Keratinocyte (primary cell): ENCODE measurements at regions not wholly inside any gene's neighbourhood (a gene's known extent, or its start where the extent isn't known, plus 50 kb on each side); places are given as distances from the start of the nearest gene placed in this dataset.
"Not testable (repeated sequence)": the region's sequence is repeated elsewhere in the genome, so short reads cannot be mapped to it uniquely, and the experiment has no call there.

ENCODE experiments used
- DNase-seq: peaks from one replicate; pipeline ENCODE4 v3.0.0-alpha.2; 2011; ENCODE audit warnings: low read depth, missing footprints, low spot score
- FAIRE-seq: peaks from 2 replicates; lab custom pipeline; 2011; peaks lifted over from hg19 to GRCh38; lab: Jason Lieb, UNC
- H2AFZ ChIP-seq: 2 replicates; pipeline ENCODE4 v1.6.0; 2012; ENCODE audit warnings: low read length, control low read depth, inconsistent platforms; ENCODE audit not compliant: control insufficient read depth
- H3K27ac ChIP-seq: 2 replicates; pipeline ENCODE4 v1.5.1; 2011; ENCODE audit warnings: low read length; ENCODE audit not compliant: control insufficient read depth, insufficient read depth
- H3K27me3 ChIP-seq: 3 replicates; pipeline ENCODE4 v1.6.0; 2011; ENCODE audit warnings: low read length; ENCODE audit not compliant: control insufficient read depth, insufficient read depth; ENCODE audit errors: extremely low read depth
- H3K36me3 ChIP-seq, 2 experiments: 2 replicates in 1 of 2; 3 replicates in 1 of 2; pipeline ENCODE4 v1.5.1; 2011; ENCODE audit warnings: low read length in 2 of 2, mild to moderate bottlenecking in 1 of 2; ENCODE audit not compliant: control insufficient read depth in 2 of 2, insufficient read depth in 2 of 2; ENCODE audit errors: extremely low read depth in 1 of 2
- H3K4me1 ChIP-seq: 3 replicates; pipeline ENCODE4 v1.5.1; 2011; ENCODE audit warnings: low read length; ENCODE audit not compliant: control insufficient read depth, insufficient read depth; ENCODE audit errors: extremely low read depth
- H3K4me2 ChIP-seq: 3 replicates; pipeline ENCODE4 v1.6.0; 2011; ENCODE audit warnings: low read depth, low read length; ENCODE audit not compliant: control insufficient read depth, insufficient read depth; ENCODE audit errors: extremely low read depth
- H3K4me3 ChIP-seq, 3 experiments: fragments of 200-600 bp in 1 of 3; sonication (generic) in 1 of 3; 2 replicates in 2 of 3; 3 replicates in 1 of 3; pipeline ENCODE4 v1.5.1; 2011 to 2016; ENCODE audit warnings: low read length in 3 of 3, mild to moderate bottlenecking in 3 of 3, control low read depth in 2 of 3, inconsistent platforms in 1 of 3, low read depth in 1 of 3, mixed read lengths in 1 of 3, mixed run types in 1 of 3, moderate library complexity in 1 of 3; ENCODE audit not compliant: control insufficient read depth in 2 of 3, insufficient read depth in 2 of 3; ENCODE audit errors: extremely low read depth in 1 of 3
- H3K79me2 ChIP-seq: 2 replicates; pipeline ENCODE4 v1.6.0; 2012; ENCODE audit warnings: low read length; ENCODE audit not compliant: control insufficient read depth, insufficient read depth
- H3K9ac ChIP-seq: 3 replicates; pipeline ENCODE4 v1.6.0; 2011; ENCODE audit warnings: low read length; ENCODE audit not compliant: control insufficient read depth, insufficient read depth; ENCODE audit errors: extremely low read depth
- H3K9me1 ChIP-seq: 3 replicates; pipeline ENCODE4 v1.6.0; 2011; ENCODE audit warnings: low read length; ENCODE audit not compliant: control insufficient read depth, insufficient read depth; ENCODE audit errors: extremely low read depth
- H3K9me3 ChIP-seq: 2 replicates; pipeline ENCODE4 v1.5.1; 2012; ENCODE audit warnings: low read depth, low read length; ENCODE audit not compliant: control insufficient read depth
- H4K20me1 ChIP-seq: 3 replicates; pipeline ENCODE4 v1.6.0; 2011; ENCODE audit warnings: low read length; ENCODE audit not compliant: control insufficient read depth, insufficient read depth; ENCODE audit errors: extremely low read depth
- CTCF ChIP-seq, 3 experiments: IDR thresholded peaks in 1 of 3; conservative IDR thresholded peaks in 1 of 3; optimal IDR thresholded peaks in 1 of 3; 2 replicates in 2 of 3; 3 replicates in 1 of 3; pipeline versions ENCODE3 to v1.5.1; 2011; ENCODE audit warnings: low read length in 3 of 3, mild to moderate bottlenecking in 3 of 3, moderate library complexity in 2 of 3, control low read depth in 1 of 3, inconsistent platforms in 1 of 3; ENCODE audit not compliant: insufficient read depth in 2 of 3; ENCODE audit errors: extremely low read depth in 1 of 3
- EZH2 ChIP-seq: IDR thresholded peaks from one replicate; pipeline ENCODE4 v1.6.1; 2012; ENCODE audit warnings: inconsistent platforms, mild to moderate bottlenecking, low read length, moderate library complexity
- dilution Hi-C: fragments of 300-500 bp; cut with MboI; formaldehyde crosslinking; loops from one replicate; pipeline ENCODE4 v1.7.0; 2020; ENCODE audit warnings: low sequenced_read_pairs; ENCODE audit not compliant: extremely low pct_ligation_motif_present

GRCh38 chr9:84519413-84519812 is 150.1 kb upstream of the NTRK2 start:
- Histone ChIP-seq H3K79me2 (no peaks in the 10 kb centered on the region), H3K9me1 (no peaks in the 10 kb centered on the region), H3K4me1 (no peaks in the 10 kb centered on the region), H3K36me3 (no peaks in the 10 kb centered on the region), H4K20me1 (no peaks in the 10 kb centered on the region), H3K9me3 (no peaks in the 10 kb centered on the region), H3K27ac (no peak overlapping the region), H2AFZ (no peak overlapping the region), H3K4me3 (no peak overlapping the region), H3K9ac (no peak overlapping the region), H3K4me2 (no peak overlapping the region), H3K27me3 (no peaks in the 10 kb centered on the region)
- no peak for DNase-seq
- no peak for FAIRE-seq
- dilution Hi-C loops = no loop called here
- no peak for TF ChIP-seq EZH2
- TF ChIP-seq CTCF (optimal IDR thresholded peaks at IDR 0.05 in 1 of 3, IDR thresholded peaks at IDR 0.05 in 1 of 3, conservative IDR thresholded peaks at IDR 0.05 in 1 of 3; ENCODE audit: extremely low read depth in 1 of 3, insufficient read depth in 2 of 3, low read length in 3 of 3) = no peak

GRCh38 chr9:84521208-84521607 is 148.3 kb upstream of the NTRK2 start:
- no peaks in the 10 kb centered on the region for H4K20me1 ChIP-seq
- no peak overlapping the region for H3K4me2 ChIP-seq
- H3K36me3 ChIP-seq = no peaks in the 10 kb centered on the region
- no peak overlapping the region for H3K4me3 ChIP-seq
- H3K9me3 ChIP-seq = no peaks in the 10 kb centered on the region
- no peak for DNase-seq
- no peaks in the 10 kb centered on the region for H3K27me3 ChIP-seq
- H3K9ac ChIP-seq = no peak overlapping the region
- FAIRE-seq = no peak
- no peak overlapping the region for H2AFZ ChIP-seq
- dilution Hi-C loops = no loop called here
- H3K9me1 ChIP-seq = no peaks in the 10 kb centered on the region
- H3K27ac ChIP-seq = no peak overlapping the region
- no peaks in the 10 kb centered on the region for H3K4me1 ChIP-seq
- TF ChIP-seq EZH2 (no peak), CTCF (optimal IDR thresholded peaks at IDR 0.05 in 1 of 3, IDR thresholded peaks at IDR 0.05 in 1 of 3, conservative IDR thresholded peaks at IDR 0.05 in 1 of 3; ENCODE audit: extremely low read depth in 1 of 3, insufficient read depth in 2 of 3, low read length in 3 of 3) (no peak)
- H3K79me2 ChIP-seq = no peaks in the 10 kb centered on the region

GRCh38 chr9:84526211-84526610 is 143.3 kb upstream of the NTRK2 start:
- dilution Hi-C loops, H3K9ac ChIP-seq, H3K4me3 ChIP-seq, H3K27me3 ChIP-seq, DNase-seq, H3K4me1 ChIP-seq, FAIRE-seq, H2AFZ ChIP-seq, H3K9me1 ChIP-seq, H3K27ac ChIP-seq, H3K9me3 ChIP-seq, H3K36me3 ChIP-seq, H3K79me2 ChIP-seq, H4K20me1 ChIP-seq, H3K4me2 ChIP-seq: not testable (repeated sequence)

- H2AFZ ChIP-seq, dilution Hi-C loops, H3K27ac ChIP-seq, H3K4me2 ChIP-seq, H3K9me3 ChIP-seq, H3K79me2 ChIP-seq, H3K9me1 ChIP-seq, H3K4me1 ChIP-seq, H3K36me3 ChIP-seq, DNase-seq, H3K9ac ChIP-seq, H4K20me1 ChIP-seq, H3K27me3 ChIP-seq, FAIRE-seq, H3K4me3 ChIP-seq: not testable (repeated sequence)
These were observed 142.3 kb upstream of the NTRK2 start for GRCh38 chr9:84527060-84527720.
